ENCODE measurements at regions not wholly inside any gene's neighbourhood (a gene's known extent, or its start where the extent isn't known, plus 50 kb on each side); places are given as distances from the start of the nearest gene placed in this dataset.

DNA sequence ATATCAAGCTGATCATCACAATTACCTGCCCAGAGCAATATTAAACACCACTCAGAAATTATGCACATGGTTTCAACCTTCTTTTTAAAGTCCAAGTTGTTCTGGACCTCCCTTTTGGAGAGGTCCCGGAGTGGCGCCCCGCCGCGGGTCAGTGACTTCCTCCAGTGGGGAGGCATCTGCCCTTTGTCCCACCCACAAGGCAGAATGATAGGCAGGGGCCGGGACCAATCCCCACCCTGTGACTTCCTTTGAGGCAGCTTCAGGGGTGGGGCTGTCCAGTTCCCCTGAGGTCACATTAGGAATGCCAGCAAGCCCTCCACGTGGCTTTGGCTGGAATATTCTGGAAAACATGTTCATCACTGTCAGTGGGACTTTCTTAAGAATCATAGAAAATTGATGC lies 207.0 kb downstream of the ANKRD60 start:
- Histone ChIP-seq H3K27ac (peak overlapping the region; percentile 96 to 97), H3K4me2 (no peak overlapping the region), H3K4me3 (no peak overlapping the region), H3K9me3 (no peaks in the 10 kb centered on the region), H3K4me1 (peaks cover 47% of the 10 kb centered on the region)
- CTCF ChIA-PET = interaction anchor here (0.5 to 1.2 kb wide), 2 partner anchors 33 to 66 kb away, joined by 3 to 4 read pairs; no protein-coding TSS in a partner anchor
- FAIRE-seq (no peak), DNase-seq (ENCODE audit: low read depth in 1 of 2, low spot score in 1 of 2) (peak in 1 of 2 experiments; percentile 42), ATAC-seq (no peak)
- TF ChIP-seq KDM5A (IDR thresholded peaks at IDR 0.05) (no peak), MAX (IDR thresholded peaks at IDR 0.05) (peak; percentile 47; the same call in 1 of the 2 replicates), SMC3 (IDR thresholded peaks at IDR 0.05) (no peak)
- TF ChIP-seq, protein P1, sequence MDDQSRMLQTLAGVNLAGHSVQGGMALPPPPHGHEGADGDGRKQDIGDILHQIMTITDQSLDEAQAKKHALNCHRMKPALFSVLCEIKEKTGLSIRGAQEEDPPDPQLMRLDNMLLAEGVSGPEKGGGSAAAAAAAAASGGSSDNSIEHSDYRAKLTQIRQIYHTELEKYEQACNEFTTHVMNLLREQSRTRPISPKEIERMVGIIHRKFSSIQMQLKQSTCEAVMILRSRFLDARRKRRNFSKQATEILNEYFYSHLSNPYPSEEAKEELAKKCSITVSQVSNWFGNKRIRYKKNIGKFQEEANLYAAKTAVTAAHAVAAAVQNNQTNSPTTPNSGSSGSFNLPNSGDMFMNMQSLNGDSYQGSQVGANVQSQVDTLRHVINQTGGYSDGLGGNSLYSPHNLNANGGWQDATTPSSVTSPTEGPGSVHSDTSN (IDR thresholded peaks at IDR 0.05) = peak; percentile 55; the same call in 1 of the 2 replicates
- 78% methylated on average over 7 of the region's 7 CpGs for WGBS (ENCODE audit: missing lambda C conversion rate)
- POLR2A ChIA-PET = no interaction called here

DNA sequence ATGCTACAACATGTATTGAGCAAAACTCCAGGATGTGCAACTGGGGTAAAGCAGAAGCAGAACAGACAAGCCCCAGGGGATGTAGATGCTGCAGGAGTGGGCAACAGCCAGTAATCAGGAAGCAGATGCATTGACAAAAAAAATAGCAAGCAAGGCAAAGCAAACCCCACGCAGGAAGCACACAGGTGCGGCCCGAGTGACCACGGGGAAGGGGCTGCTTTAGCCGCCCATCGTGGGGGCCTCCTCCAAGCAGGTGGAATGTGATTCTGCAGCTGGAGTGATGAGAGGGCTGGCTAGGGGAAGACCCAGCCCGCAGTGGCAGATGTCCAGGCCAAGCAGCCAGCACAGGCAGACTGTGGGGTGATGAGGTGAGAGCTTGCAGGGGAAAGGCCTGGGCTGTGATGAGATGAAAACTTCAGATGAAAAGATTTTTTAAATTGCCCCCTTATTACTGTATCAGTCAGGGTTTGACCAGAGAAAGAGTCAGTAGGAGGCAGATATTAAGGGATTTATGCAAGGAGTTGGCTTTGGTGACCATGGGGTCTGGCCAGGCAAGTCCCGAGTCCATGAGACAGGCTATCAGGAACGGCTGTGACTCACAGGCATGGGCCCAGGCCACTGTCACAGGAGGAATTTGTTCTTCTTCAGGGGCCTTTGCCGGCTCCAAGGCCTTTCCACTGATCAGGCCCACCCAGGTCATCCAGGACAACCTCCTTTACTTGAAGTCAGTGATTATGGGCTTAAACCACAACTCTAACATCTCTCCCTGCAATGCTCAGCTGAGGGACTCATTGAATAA lies 207.6 kb downstream of the ANKRD60 start:
- H3K4me3 ChIP-seq = no peak overlapping the region
- no peaks in the 10 kb centered on the region for H3K9me3 ChIP-seq
- H3K4me1 ChIP-seq = peaks cover 47% of the 10 kb centered on the region
- no peak for FAIRE-seq
- ATAC-seq = no peak
- TF ChIP-seq GATA3 (IDR thresholded peaks at IDR 0.05; ENCODE audit: borderline replicate concordance) = no peak
- TF ChIP-seq BHLHE40 (IDR thresholded peaks at IDR 0.05; ENCODE audit: low read depth, low read length) = no peak
- TF ChIP-seq, protein P2, sequence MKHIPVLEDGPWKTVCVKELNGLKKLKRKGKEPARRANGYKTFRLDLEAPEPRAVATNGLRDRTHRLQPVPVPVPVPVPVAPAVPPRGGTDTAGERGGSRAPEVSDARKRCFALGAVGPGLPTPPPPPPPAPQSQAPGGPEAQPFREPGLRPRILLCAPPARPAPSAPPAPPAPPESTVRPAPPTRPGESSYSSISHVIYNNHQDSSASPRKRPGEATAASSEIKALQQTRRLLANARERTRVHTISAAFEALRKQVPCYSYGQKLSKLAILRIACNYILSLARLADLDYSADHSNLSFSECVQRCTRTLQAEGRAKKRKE (CRISPR knock-in tag; IDR thresholded peaks at IDR 0.05; ENCODE audit: low read depth) = no peak
- TF ChIP-seq TFCP2L1 (CRISPR knock-in tag; IDR thresholded peaks at IDR 0.05) = no peak
- no peak overlapping the region for H3K4me2 ChIP-seq
- H3K27ac ChIP-seq = peak overlapping the region; percentile 96 to 97
- DNase-seq (ENCODE audit: low read depth in 1 of 2, low spot score in 1 of 2) = no peak
- POLR2A ChIA-PET = no interaction called here
- WGBS (ENCODE audit: missing lambda C conversion rate) = 83% methylated on average over 10 of the region's 10 CpGs
- CTCF ChIA-PET = interaction anchor here (1.1 to 1.2 kb wide), 2 partner anchors 22 to 67 kb away, joined by 4 read pairs; no protein-coding TSS in a partner anchor

DNA sequence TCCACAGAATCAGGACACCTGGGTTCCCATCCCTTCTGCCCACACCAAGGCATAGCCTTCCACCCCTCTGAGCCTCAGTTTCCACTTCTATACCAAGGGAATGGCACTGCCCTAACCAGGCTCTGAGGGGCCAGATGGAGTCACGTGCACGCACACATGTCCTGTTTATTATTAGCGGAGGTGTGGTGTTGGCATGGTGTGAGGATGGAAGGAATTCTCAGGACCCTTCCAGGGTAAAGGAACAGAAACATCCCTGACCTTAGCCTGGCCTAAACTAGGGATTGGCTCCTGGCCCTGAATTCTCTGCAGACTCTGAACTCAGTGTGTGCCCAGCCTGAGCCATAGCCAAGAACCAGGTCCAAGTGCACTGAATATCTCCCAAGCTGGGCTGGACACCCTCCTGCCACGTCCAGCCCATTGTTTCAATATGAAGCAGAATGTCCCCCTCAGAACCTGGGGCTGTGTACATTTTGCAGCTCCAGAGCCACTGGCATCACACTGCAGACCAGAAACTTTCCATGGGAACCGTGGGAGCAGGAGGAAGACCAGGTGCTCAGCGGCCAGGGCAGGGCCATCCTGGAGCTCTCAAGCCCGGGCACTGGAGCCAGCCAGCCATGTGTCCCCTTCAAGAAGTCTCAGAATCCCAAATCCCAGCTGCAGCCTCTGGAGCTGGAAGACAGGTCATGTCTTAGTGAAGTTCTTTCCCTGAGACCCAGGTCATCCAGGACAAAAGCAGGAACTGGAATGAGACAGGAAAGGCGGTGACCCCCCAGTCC lies 208.4 kb downstream of the ANKRD60 start:
- Histone ChIP-seq H3K9me3 (peaks cover 7% of the 10 kb centered on the region), H3K4me2 (no peak overlapping the region), H3K4me3 (no peak overlapping the region), H3K27ac (peak overlapping the region; percentile 96 to 97), H3K4me1 (peaks cover 48% of the 10 kb centered on the region)
- TF ChIP-seq, protein P3, sequence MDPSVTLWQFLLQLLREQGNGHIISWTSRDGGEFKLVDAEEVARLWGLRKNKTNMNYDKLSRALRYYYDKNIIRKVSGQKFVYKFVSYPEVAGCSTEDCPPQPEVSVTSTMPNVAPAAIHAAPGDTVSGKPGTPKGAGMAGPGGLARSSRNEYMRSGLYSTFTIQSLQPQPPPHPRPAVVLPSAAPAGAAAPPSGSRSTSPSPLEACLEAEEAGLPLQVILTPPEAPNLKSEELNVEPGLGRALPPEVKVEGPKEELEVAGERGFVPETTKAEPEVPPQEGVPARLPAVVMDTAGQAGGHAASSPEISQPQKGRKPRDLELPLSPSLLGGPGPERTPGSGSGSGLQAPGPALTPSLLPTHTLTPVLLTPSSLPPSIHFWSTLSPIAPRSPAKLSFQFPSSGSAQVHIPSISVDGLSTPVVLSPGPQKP (IDR thresholded peaks at IDR 0.05; ENCODE audit: low read depth, low read length) = no peak
- TF ChIP-seq CHD2 (IDR thresholded peaks at IDR 0.05; ENCODE audit: low read length, partially characterized antibody) (no peak), SREBF2 (IDR thresholded peaks at IDR 0.05) (no peak), TP53 (CRISPR knock-in tag; IDR thresholded peaks at IDR 0.05) (no peak), MYC (IDR thresholded peaks at IDR 0.05; ENCODE audit: borderline replicate concordance, low read length) (no peak), CEBPB (IDR thresholded peaks at IDR 0.05) (no peak), BHLHE40 (IDR thresholded peaks at IDR 0.05; ENCODE audit: low read depth, low read length) (no peak)
- TF ChIP-seq, protein P2 (CRISPR knock-in tag; IDR thresholded peaks at IDR 0.05; ENCODE audit: low read depth) = no peak
- WGBS (ENCODE audit: missing lambda C conversion rate) = 87% methylated on average over 6 of the region's 8 CpGs
- ChIA-PET CTCF (interaction anchor here (1.0 to 1.5 kb wide), 6 partner anchors 23 to 397 kb away, joined by 3 to 5 read pairs (median 4); no protein-coding TSS in a partner anchor), POLR2A (no interaction called here)
- no peak for ATAC-seq
- DNase-seq (ENCODE audit: low read depth in 1 of 2, low spot score in 1 of 2) = no peak
- no peak for FAIRE-seq

All from A549 (cell line).